ENCODE measurements at regions not wholly inside any gene's neighbourhood (a gene's known extent, or its start where the extent isn't known, plus 50 kb on each side); places are given as distances from the start of the nearest gene placed in this dataset.

- intact Hi-C loops (cut with DNase I, micrococcal nuclease), result no loop called here
- DNase-seq (no peak), ATAC-seq (ENCODE audit: poor library complexity) (no peak)
- Histone ChIP-seq H3K9me3 (ENCODE audit: control insufficient read depth in 1 of 2, insufficient read depth in 1 of 2, low read length in 2 of 2) (no peaks in the 10 kb centered on the region), H3K27ac (ENCODE audit: low read depth in 1 of 2, low read length in 2 of 2) (no peak overlapping the region), H3K27me3 (ENCODE audit: control insufficient read depth in 1 of 2, insufficient read depth in 2 of 2, low read length in 2 of 2) (no peaks in the 10 kb centered on the region), H3K4me1 (ENCODE audit: insufficient read depth, low read length) (no peaks in the 10 kb centered on the region), H3K4me3 (ENCODE audit: low read length) (no peak overlapping the region), H3K36me3 (ENCODE audit: insufficient read depth, low read length) (no peaks in the 10 kb centered on the region)
- no peaks in the 10 kb centered on the region for H3K36me3 Mint-ChIP-seq (ENCODE audit: low read depth)
- ChIA-PET CTCF (no interaction called here), POLR2A (no interaction called here)
- no peaks in the 10 kb centered on the region for H3K27me3 Mint-ChIP-seq
- H3K9me3 Mint-ChIP-seq, result no peaks in the 10 kb centered on the region
- no peak overlapping the region for H3K4me3 Mint-ChIP-seq
- H3K4me1 Mint-ChIP-seq (ENCODE audit: low read depth), result no peaks in the 10 kb centered on the region
- no peak overlapping the region for H3K27ac Mint-ChIP-seq
- no peak for TF ChIP-seq CTCF (IDR thresholded peaks at IDR 0.05)
Measured at GRCh38 chr6:56807989-56808337, 146.9 kb upstream of the BEND6 start.

GRCh38 chr6:56807326-56807988 is 147.4 kb upstream of the BEND6 start:
- DNase-seq, result no peak
- Mint-ChIP-seq H3K36me3 (ENCODE audit: low read depth) (no peaks in the 10 kb centered on the region), H3K27me3 (no peaks in the 10 kb centered on the region), H3K9me3 (no peaks in the 10 kb centered on the region), H3K4me1 (ENCODE audit: low read depth) (no peaks in the 10 kb centered on the region), H3K4me3 (no peak overlapping the region), H3K27ac (no peak overlapping the region)
- ChIA-PET CTCF (no interaction called here), POLR2A (no interaction called here)
- intact Hi-C loops (cut with DNase I, micrococcal nuclease), result no loop called here
- no peaks in the 10 kb centered on the region for H3K9me3 ChIP-seq (ENCODE audit: control insufficient read depth in 1 of 2, insufficient read depth in 1 of 2, low read length in 2 of 2)
- no peaks in the 10 kb centered on the region for H3K4me1 ChIP-seq (ENCODE audit: insufficient read depth, low read length)
- TF ChIP-seq CTCF (IDR thresholded peaks at IDR 0.05), result no peak
- no peak for ATAC-seq (ENCODE audit: poor library complexity)
- H3K27me3 ChIP-seq (ENCODE audit: control insufficient read depth in 1 of 2, insufficient read depth in 2 of 2, low read length in 2 of 2), result no peaks in the 10 kb centered on the region
- no peak overlapping the region for H3K27ac ChIP-seq (ENCODE audit: low read depth in 1 of 2, low read length in 2 of 2)
- no peak overlapping the region for H3K4me3 ChIP-seq (ENCODE audit: low read length)
- no peaks in the 10 kb centered on the region for H3K36me3 ChIP-seq (ENCODE audit: insufficient read depth, low read length)

- TF ChIP-seq CTCF (IDR thresholded peaks at IDR 0.05), result no peak
- H3K9me3 ChIP-seq (ENCODE audit: control insufficient read depth in 1 of 2, insufficient read depth in 1 of 2, low read length in 2 of 2), result no peaks in the 10 kb centered on the region
- no peak for DNase-seq
- Mint-ChIP-seq H3K27ac (no peak overlapping the region), H3K36me3 (ENCODE audit: low read depth) (no peaks in the 10 kb centered on the region), H3K27me3 (no peaks in the 10 kb centered on the region), H3K9me3 (no peaks in the 10 kb centered on the region), H3K4me3 (no peak overlapping the region), H3K4me1 (ENCODE audit: low read depth) (no peaks in the 10 kb centered on the region)
- no peaks in the 10 kb centered on the region for H3K36me3 ChIP-seq (ENCODE audit: insufficient read depth, low read length)
- no peak for ATAC-seq (ENCODE audit: poor library complexity)
- intact Hi-C loops (cut with DNase I, micrococcal nuclease), result no loop called here
- H3K4me1 ChIP-seq (ENCODE audit: insufficient read depth, low read length), result no peaks in the 10 kb centered on the region
- H3K4me3 ChIP-seq (ENCODE audit: low read length), result no peak overlapping the region
- H3K27me3 ChIP-seq (ENCODE audit: control insufficient read depth in 1 of 2, insufficient read depth in 2 of 2, low read length in 2 of 2), result no peaks in the 10 kb centered on the region
- no peak overlapping the region for H3K27ac ChIP-seq (ENCODE audit: low read depth in 1 of 2, low read length in 2 of 2)
- ChIA-PET POLR2A (no interaction called here), CTCF (no interaction called here)
Measured at GRCh38 chr6:56806368-56806767, 148.5 kb upstream of the BEND6 start.
